A673 (cell line): ENCODE measurements at regions not wholly inside any gene's neighbourhood (a gene's known extent, or its start where the extent isn't known, plus 50 kb on each side); places are given as distances from the start of the nearest gene placed in this dataset.

Experiments
- EZH2 ChIP-seq: fragments of 200-600 bp; sonication (generic); IDR thresholded peaks from 2 replicates; pipeline ENCODE4 v1.6.1; 2017; ENCODE audit warnings: borderline replicate concordance, low read depth, mild to moderate bottlenecking, mixed read lengths, antibody characterized with exemption, low read length; ENCODE audit not compliant: poor library complexity, severe bottlenecking
- TF ChIP-seq, protein P1 (sequence below): fragments of 300-800, 200-600 bp; sonication (generic); conservative IDR thresholded peaks from 2 replicates; pipeline ENCODE4 v1.5.1; 2017; ENCODE audit warnings: low read depth, mild to moderate bottlenecking, antibody characterized with exemption, low read length, moderate library complexity, mixed read lengths

DNA sequence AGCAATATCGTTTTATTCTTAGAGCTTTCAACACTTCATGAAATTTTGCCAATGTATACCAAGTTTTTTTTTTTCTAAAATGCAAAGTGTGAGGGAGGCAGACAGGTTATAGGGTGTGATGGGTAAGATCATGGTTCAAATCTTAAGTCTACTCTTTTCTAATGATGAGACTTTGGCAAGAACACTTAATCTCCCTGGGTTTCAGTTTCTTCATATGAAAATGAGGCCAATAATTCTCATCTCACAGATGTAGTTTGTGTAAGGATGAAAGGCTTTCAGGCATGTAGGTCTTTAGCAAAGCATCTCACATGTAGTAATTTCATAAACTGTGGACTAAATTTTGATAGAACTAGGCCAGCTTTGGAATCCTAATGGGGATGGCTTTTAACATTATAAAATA is 457.1 kb downstream of the QKI start:
- TF ChIP-seq, protein P1, sequence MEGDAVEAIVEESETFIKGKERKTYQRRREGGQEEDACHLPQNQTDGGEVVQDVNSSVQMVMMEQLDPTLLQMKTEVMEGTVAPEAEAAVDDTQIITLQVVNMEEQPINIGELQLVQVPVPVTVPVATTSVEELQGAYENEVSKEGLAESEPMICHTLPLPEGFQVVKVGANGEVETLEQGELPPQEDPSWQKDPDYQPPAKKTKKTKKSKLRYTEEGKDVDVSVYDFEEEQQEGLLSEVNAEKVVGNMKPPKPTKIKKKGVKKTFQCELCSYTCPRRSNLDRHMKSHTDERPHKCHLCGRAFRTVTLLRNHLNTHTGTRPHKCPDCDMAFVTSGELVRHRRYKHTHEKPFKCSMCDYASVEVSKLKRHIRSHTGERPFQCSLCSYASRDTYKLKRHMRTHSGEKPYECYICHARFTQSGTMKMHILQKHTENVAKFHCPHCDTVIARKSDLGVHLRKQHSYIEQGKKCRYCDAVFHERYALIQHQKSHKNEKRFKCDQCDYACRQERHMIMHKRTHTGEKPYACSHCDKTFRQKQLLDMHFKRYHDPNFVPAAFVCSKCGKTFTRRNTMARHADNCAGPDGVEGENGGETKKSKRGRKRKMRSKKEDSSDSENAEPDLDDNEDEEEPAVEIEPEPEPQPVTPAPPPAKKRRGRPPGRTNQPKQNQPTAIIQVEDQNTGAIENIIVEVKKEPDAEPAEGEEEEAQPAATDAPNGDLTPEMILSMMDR: no peak
- no peak for TF ChIP-seq EZH2
